SK-N-SH treated with all-trans-retinoic acid at 6 μM for 48 hours (cell line): ENCODE measurements at regions not wholly inside any gene's neighbourhood (a gene's known extent, or its start where the extent isn't known, plus 50 kb on each side); places are given as distances from the start of the nearest gene placed in this dataset.

Experiments
- BACH2 ChIP-seq: fragments of 250-450 bp; sonication (Bioruptor Pico); IDR thresholded peaks from 2 replicates; pipeline ENCODE4 v1.9.0; 2021; ENCODE audit warnings: mild to moderate bottlenecking, borderline replicate concordance
- SNAI2 ChIP-seq: fragments of 250-450 bp; sonication (Bioruptor Pico); IDR thresholded peaks from 2 replicates; pipeline ENCODE4 v1.5.0; 2020; ENCODE audit warnings: mild to moderate bottlenecking, moderate library complexity
- ZC3H10 ChIP-seq: fragments of 250-450 bp; sonication (Bioruptor Pico); IDR thresholded peaks from 2 replicates; pipeline ENCODE4 v1.5.1; 2021; ENCODE audit warnings: mild to moderate bottlenecking, moderate library complexity
- ZFP30 ChIP-seq: fragments of 450-650 bp; formaldehyde crosslinking; IDR thresholded peaks from 2 replicates; pipeline ENCODE4 v1.5.0; 2022; ENCODE audit warnings: mild to moderate bottlenecking, moderate library complexity

DNA sequence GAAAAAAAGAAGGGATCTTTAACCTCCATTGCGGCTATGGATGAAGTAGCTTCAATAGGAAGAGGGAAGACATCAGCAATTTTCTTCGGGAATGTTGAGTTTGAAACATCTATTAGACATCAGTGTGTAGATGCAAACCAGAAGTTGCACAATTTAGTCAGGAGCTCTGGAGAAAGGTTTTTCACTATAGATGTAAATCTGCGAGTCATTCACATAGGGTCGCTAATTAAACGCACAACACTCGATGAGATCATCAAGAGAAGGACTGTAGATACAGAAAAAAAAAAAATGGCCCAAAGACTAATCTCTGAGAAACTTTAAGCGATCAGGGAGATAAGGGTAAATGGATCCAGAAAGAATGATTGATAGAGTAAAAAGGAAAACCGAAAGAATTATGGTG is 61.7 kb upstream of the TES start:
- TF ChIP-seq ZFP30 (CRISPR knock-in tag) = no peak
- no peak for TF ChIP-seq ZC3H10
- TF ChIP-seq SNAI2 (CRISPR knock-in tag) = no peak
- no peak for TF ChIP-seq BACH2 (CRISPR knock-in tag)
